SK-N-SH (cell line): ENCODE measurements at regions not wholly inside any gene's neighbourhood (a gene's known extent, or its start where the extent isn't known, plus 50 kb on each side); places are given as distances from the start of the nearest gene placed in this dataset.

Source experiments
- CTCF ChIA-PET: fragments of 300-600, 350-600 bp; formaldehyde crosslinking; extraction: SDS; loops from one replicate; lab custom pipeline; 2021; lab: Yijun Ruan, JAX
- POLR2A ChIA-PET: fragments of 350-600 bp; sonication (Branson Sonifier 250); formaldehyde crosslinking; extraction: SDS; loops from one replicate; lab custom pipeline; 2020; ENCODE audit warnings: antibody characterized with exemption, inconsistent platforms; lab: Yijun Ruan, JAX
- DNase-seq: peaks from one replicate; pipeline ENCODE4 v3.0.0; 2012
- H2AFZ ChIP-seq: fragments of 200-600 bp; sonication (generic); 2 replicates; pipeline ENCODE4 v1.8.1; 2016; ENCODE audit warnings: antibody characterized with exemption, mild to moderate bottlenecking, low read depth
- H3F3A ChIP-seq: fragments of 200-600 bp; sonication (generic); replicated peaks from 2 replicates; pipeline ENCODE3; 2016; ENCODE audit warnings: antibody characterized with exemption, mild to moderate bottlenecking; ENCODE audit not compliant: insufficient read depth
- H3K27ac ChIP-seq, 2 experiments: fragments of 200-500 bp in 1 of 2; fragments of 200-600 bp in 1 of 2; sonication (Bioruptor generic) in 1 of 2; sonication (generic), shearing (Covaris generic) in 1 of 2; 2 replicates each; pipeline versions ENCODE4 v1.5.1 to v1.6.1; 2014 to 2016; ENCODE audit warnings: low read depth in 2 of 2, inconsistent platforms in 1 of 2, low read length in 1 of 2, mild to moderate bottlenecking in 1 of 2, mixed read lengths in 1 of 2
- H3K27me3 ChIP-seq: fragments of 200-600 bp; sonication (generic), shearing (Covaris generic); 2 replicates; pipeline ENCODE4 v1.6.1; 2016; ENCODE audit warnings: mixed run types; ENCODE audit not compliant: insufficient read depth
- H3K36me3 ChIP-seq, 2 experiments: fragments of 200-500 bp in 1 of 2; fragments of 200-600 bp in 1 of 2; sonication (Bioruptor generic) in 1 of 2; sonication (generic) in 1 of 2; replicated peaks in 1 of 2; 2 replicates each; pipeline versions ENCODE3 to v1.5.1; 2014 to 2016; ENCODE audit warnings: low read length in 1 of 2, mild to moderate bottlenecking in 1 of 2; ENCODE audit not compliant: insufficient read depth in 2 of 2, control insufficient read depth in 1 of 2
- H3K4me1 ChIP-seq, 2 experiments: fragments of 200-500 bp in 1 of 2; fragments of 200-600 bp in 1 of 2; sonication (Bioruptor generic) in 1 of 2; sonication (generic), shearing (Covaris generic) in 1 of 2; 2 replicates each; pipeline versions ENCODE4 v1.5.1 to v1.6.1; 2014 to 2016; ENCODE audit warnings: low read depth in 1 of 2, low read length in 1 of 2, mixed run types in 1 of 2; ENCODE audit not compliant: insufficient read depth in 2 of 2, control insufficient read depth in 1 of 2
- H3K4me2 ChIP-seq: fragments of 200-600 bp; sonication (generic), shearing (Covaris generic); 2 replicates; pipeline ENCODE4 v1.6.1; 2017; ENCODE audit warnings: mixed run types
- H3K4me3 ChIP-seq, 2 experiments: fragments of 200-500 bp in 1 of 2; fragments of 200-600 bp in 1 of 2; sonication (Bioruptor generic) in 1 of 2; sonication (generic), shearing (Covaris generic) in 1 of 2; 2 replicates each; pipeline versions ENCODE4 v1.5.1 to v1.8.1; 2014 to 2016; ENCODE audit warnings: low read depth in 2 of 2, inconsistent platforms in 1 of 2, low read length in 1 of 2, mild to moderate bottlenecking in 1 of 2, mixed read lengths in 1 of 2, moderate library complexity in 1 of 2
- H3K79me2 ChIP-seq: fragments of 200-600 bp; sonication (generic); 2 replicates; pipeline ENCODE4 v1.8.1; 2017; ENCODE audit warnings: mild to moderate bottlenecking; ENCODE audit not compliant: insufficient read depth
- H3K9ac ChIP-seq: fragments of 200-600 bp; sonication (generic); 2 replicates; pipeline ENCODE4 v1.6.1; 2017; ENCODE audit warnings: mixed run types
- H3K9me2 ChIP-seq: fragments of 200-600 bp; sonication (generic); 2 replicates; pipeline ENCODE4 v1.6.1; 2017; ENCODE audit warnings: mixed run types
- H3K9me3 ChIP-seq: fragments of 200-600 bp; sonication (generic); 2 replicates; pipeline ENCODE4 v1.6.1; 2017; ENCODE audit warnings: mixed run types, mild to moderate bottlenecking, moderate library complexity
- H4K20me1 ChIP-seq: fragments of 200-600 bp; sonication (generic); 2 replicates; pipeline ENCODE4 v1.6.1; 2017; ENCODE audit warnings: mild to moderate bottlenecking, mixed run types; ENCODE audit not compliant: insufficient read depth
- CHD2 ChIP-seq: fragments of 150-350 bp; IDR thresholded peaks from 2 replicates; pipeline ENCODE4 v1.6.1; 2018; ENCODE audit warnings: low read length; ENCODE audit not compliant: partially characterized antibody
- ELF1 ChIP-seq: IDR thresholded peaks from 2 replicates; pipeline ENCODE4 v1.4.0; 2012
- EP300 ChIP-seq, 2 experiments: IDR thresholded peaks; 2 replicates each; pipeline versions ENCODE4 v1.4.0 to v1.6.1; 2012; ENCODE audit warnings: borderline replicate concordance in 1 of 2, low read depth in 1 of 2, low read length in 1 of 2
- FOXJ3 ChIP-seq: sonication (generic); formaldehyde crosslinking; IDR thresholded peaks from 2 replicates; pipeline ENCODE4 v1.5.1; 2020; ENCODE audit warnings: mild to moderate bottlenecking, missing genetic modification reagents
- FOXM1 ChIP-seq: IDR thresholded peaks from 2 replicates; pipeline ENCODE4 v1.4.0; 2012; ENCODE audit warnings: low read depth, mild to moderate bottlenecking
- GABPA ChIP-seq: IDR thresholded peaks from 2 replicates; pipeline ENCODE4 v1.4.0; 2012; ENCODE audit warnings: low read depth, mild to moderate bottlenecking
- GATA2 ChIP-seq: sonication (generic); formaldehyde crosslinking; IDR thresholded peaks from 2 replicates; pipeline ENCODE4 v1.5.0; 2020; ENCODE audit warnings: mild to moderate bottlenecking, missing genetic modification reagents
- MEF2A ChIP-seq: IDR thresholded peaks from 2 replicates; pipeline ENCODE4 v1.4.0; 2012; ENCODE audit warnings: low read depth, borderline replicate concordance
- MXI1 ChIP-seq: IDR thresholded peaks from 2 replicates; pipeline ENCODE4 v1.6.1; 2012; ENCODE audit warnings: mild to moderate bottlenecking, low read depth, low read length, improper control_type of control experiment
- NFIC ChIP-seq: IDR thresholded peaks from 2 replicates; pipeline ENCODE4 v1.4.0; 2012; ENCODE audit warnings: borderline replicate concordance
- POLR2AphosphoS5 ChIP-seq: IDR thresholded peaks from 2 replicates; pipeline ENCODE4 v1.6.1; 2012; ENCODE audit warnings: low read depth, low read length
- REST ChIP-seq: IDR thresholded peaks from 2 replicates; pipeline ENCODE4 v1.6.1; 2012; ENCODE audit warnings: mild to moderate bottlenecking, low read depth, low read length, moderate library complexity
- RFX5 ChIP-seq: IDR thresholded peaks from 2 replicates; pipeline ENCODE4 v1.6.1; 2012; ENCODE audit warnings: mild to moderate bottlenecking, improper control_type of control experiment, low read length
- RXRA ChIP-seq: IDR thresholded peaks from 2 replicates; pipeline ENCODE4 v1.4.0; 2012; ENCODE audit warnings: low read depth, mild to moderate bottlenecking, borderline replicate concordance
- SIN3A ChIP-seq: IDR thresholded peaks from 2 replicates; pipeline ENCODE4 v1.6.1; 2012; ENCODE audit warnings: low read depth, mild to moderate bottlenecking, low read length, moderate library complexity, borderline replicate concordance
- TEAD4 ChIP-seq: IDR thresholded peaks from 2 replicates; pipeline ENCODE4 v1.4.0; 2012; ENCODE audit warnings: mild to moderate bottlenecking, borderline replicate concordance; ENCODE audit not compliant: insufficient read depth
- YY1 ChIP-seq: IDR thresholded peaks from 2 replicates; pipeline ENCODE4 v1.4.0; 2012; ENCODE audit warnings: low read depth, mild to moderate bottlenecking
- ZBTB33 ChIP-seq: IDR thresholded peaks from 2 replicates; pipeline ENCODE4 v1.4.0; 2012; ENCODE audit warnings: low read depth, borderline replicate concordance
- WGBS: methylation state at CpG from one replicate; pipeline ENCODE4 v1.1.6; 2017; ENCODE audit warnings: low lambda C conversion rate; 5-methylcytosine and 5-hydroxymethylcytosine counted together
- TF ChIP-seq, protein P1 (sequence below): IDR thresholded peaks from 2 replicates; pipeline ENCODE4 v1.4.0; 2012; ENCODE audit warnings: low read depth
- TF ChIP-seq, protein P2 (sequence below): fragments of 200-600 bp; sonication (generic); IDR thresholded peaks from 2 replicates; pipeline ENCODE4 v1.6.1; 2017; ENCODE audit warnings: antibody characterized with exemption, mild to moderate bottlenecking, moderate library complexity

- no peak overlapping the region for H2AFZ ChIP-seq
- WGBS: 63% methylated on average over 9 of the region's 9 CpGs
- peaks cover 0 to 2% of the 10 kb centered on the region in 2 experiments; a peak in 1 of 4 replicates for H3K4me1 ChIP-seq
- H3K4me2 ChIP-seq: no peak overlapping the region
- H3F3A ChIP-seq: no peaks in the 10 kb centered on the region
- H3K9me2 ChIP-seq: no peaks in the 10 kb centered on the region
- ChIA-PET CTCF (interaction anchor here (0.8 to 3.8 kb wide), 3 partner anchors 8 to 147 kb away, joined by 3 to 20 read pairs (median 4); no protein-coding TSS in a partner anchor), POLR2A (no interaction called here)
- H3K4me3 ChIP-seq: no peak overlapping the region
- no peaks in the 10 kb centered on the region for H3K27me3 ChIP-seq
- H3K79me2 ChIP-seq: no peaks in the 10 kb centered on the region
- no peak overlapping the region for H3K27ac ChIP-seq
- no peak overlapping the region for H3K9ac ChIP-seq
- no peaks in the 10 kb centered on the region for H3K36me3 ChIP-seq
- TF ChIP-seq MEF2A (no peak), RFX5 (no peak), EP300 (IDR thresholded peaks at IDR 0.05; ENCODE audit: borderline replicate concordance in 1 of 2, low read depth in 1 of 2, low read length in 1 of 2) (no peak), GABPA (no peak), MXI1 (no peak), NFIC (no peak), GATA2 (CRISPR knock-in tag) (no peak), RXRA (no peak), FOXM1 (no peak), POLR2AphosphoS5 (no peak), SIN3A (no peak), FOXJ3 (CRISPR knock-in tag) (no peak), ELF1 (no peak), YY1 (no peak), CHD2 (no peak), TEAD4 (no peak), REST (no peak), ZBTB33 (no peak)
- TF ChIP-seq, protein P1, sequence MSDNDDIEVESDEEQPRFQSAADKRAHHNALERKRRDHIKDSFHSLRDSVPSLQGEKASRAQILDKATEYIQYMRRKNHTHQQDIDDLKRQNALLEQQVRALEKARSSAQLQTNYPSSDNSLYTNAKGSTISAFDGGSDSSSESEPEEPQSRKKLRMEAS: no peak
- TF ChIP-seq, protein P2, sequence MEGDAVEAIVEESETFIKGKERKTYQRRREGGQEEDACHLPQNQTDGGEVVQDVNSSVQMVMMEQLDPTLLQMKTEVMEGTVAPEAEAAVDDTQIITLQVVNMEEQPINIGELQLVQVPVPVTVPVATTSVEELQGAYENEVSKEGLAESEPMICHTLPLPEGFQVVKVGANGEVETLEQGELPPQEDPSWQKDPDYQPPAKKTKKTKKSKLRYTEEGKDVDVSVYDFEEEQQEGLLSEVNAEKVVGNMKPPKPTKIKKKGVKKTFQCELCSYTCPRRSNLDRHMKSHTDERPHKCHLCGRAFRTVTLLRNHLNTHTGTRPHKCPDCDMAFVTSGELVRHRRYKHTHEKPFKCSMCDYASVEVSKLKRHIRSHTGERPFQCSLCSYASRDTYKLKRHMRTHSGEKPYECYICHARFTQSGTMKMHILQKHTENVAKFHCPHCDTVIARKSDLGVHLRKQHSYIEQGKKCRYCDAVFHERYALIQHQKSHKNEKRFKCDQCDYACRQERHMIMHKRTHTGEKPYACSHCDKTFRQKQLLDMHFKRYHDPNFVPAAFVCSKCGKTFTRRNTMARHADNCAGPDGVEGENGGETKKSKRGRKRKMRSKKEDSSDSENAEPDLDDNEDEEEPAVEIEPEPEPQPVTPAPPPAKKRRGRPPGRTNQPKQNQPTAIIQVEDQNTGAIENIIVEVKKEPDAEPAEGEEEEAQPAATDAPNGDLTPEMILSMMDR: no peak
- TF ChIP-seq, all 33 proteins: peak for 0
- no peaks in the 10 kb centered on the region for H3K9me3 ChIP-seq
- H4K20me1 ChIP-seq: no peaks in the 10 kb centered on the region
- DNase-seq: no peak
Observed at GRCh38 chr1:21378705-21379494, 61.0 kb upstream of the NBPF3 start.
